ENCODE measurements at regions not wholly inside any gene's neighbourhood (a gene's known extent, or its start where the extent isn't known, plus 50 kb on each side); places are given as distances from the start of the nearest gene placed in this dataset.

DNA sequence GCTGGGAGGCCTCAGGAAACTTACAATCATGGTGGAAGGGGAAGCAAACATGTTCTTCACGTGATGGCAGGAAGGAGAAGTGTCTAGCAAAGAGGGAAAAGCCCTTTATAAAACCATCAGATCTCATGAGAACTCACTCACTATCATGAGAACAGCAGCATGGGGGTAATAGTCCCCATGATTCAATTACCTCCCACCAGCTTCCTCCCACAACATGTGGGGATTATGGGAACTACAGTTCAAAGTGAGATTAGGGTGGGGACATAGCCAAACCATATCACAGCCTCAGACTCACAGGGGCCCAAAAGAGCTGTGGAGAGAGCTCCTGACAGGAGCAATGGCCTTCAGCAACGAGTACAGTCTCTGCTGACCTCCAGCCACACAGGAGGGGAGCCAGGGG, 151.4 kb downstream of the GXYLT1 start:
- no peak for TF ChIP-seq POLR2AphosphoS5 (IDR thresholded peaks at IDR 0.05; ENCODE audit: borderline replicate concordance, low read depth, low read length)
- no peak for TF ChIP-seq EZH2 (IDR thresholded peaks at IDR 0.05)
- TF ChIP-seq FOXP2 (optimal IDR thresholded peaks at IDR 0.05; ENCODE audit: control extremely low read depth, extremely low read length, insufficient read depth) = no peak

All from SK-N-MC (cell line).